ENCODE measurements at regions not wholly inside any gene's neighbourhood (a gene's known extent, or its start where the extent isn't known, plus 50 kb on each side); places are given as distances from the start of the nearest gene placed in this dataset.

- no peaks in the 10 kb centered on the region for H3K27me3 ChIP-seq (replicated peaks)
- no peak for DNase-seq
- H3K27ac ChIP-seq = no peak overlapping the region
- no peak overlapping the region for H3K4me3 ChIP-seq (ENCODE audit: low read depth, low read length)
- TF ChIP-seq, protein P1, sequence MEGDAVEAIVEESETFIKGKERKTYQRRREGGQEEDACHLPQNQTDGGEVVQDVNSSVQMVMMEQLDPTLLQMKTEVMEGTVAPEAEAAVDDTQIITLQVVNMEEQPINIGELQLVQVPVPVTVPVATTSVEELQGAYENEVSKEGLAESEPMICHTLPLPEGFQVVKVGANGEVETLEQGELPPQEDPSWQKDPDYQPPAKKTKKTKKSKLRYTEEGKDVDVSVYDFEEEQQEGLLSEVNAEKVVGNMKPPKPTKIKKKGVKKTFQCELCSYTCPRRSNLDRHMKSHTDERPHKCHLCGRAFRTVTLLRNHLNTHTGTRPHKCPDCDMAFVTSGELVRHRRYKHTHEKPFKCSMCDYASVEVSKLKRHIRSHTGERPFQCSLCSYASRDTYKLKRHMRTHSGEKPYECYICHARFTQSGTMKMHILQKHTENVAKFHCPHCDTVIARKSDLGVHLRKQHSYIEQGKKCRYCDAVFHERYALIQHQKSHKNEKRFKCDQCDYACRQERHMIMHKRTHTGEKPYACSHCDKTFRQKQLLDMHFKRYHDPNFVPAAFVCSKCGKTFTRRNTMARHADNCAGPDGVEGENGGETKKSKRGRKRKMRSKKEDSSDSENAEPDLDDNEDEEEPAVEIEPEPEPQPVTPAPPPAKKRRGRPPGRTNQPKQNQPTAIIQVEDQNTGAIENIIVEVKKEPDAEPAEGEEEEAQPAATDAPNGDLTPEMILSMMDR (IDR thresholded peaks at IDR 0.05; ENCODE audit: low read depth, low read length, missing control alignments) = no peak
- in situ Hi-C loops (cut with HindIII; ENCODE audit: low pct_ligation_motif_present, low sequenced_read_pairs) = no loop called here
- H3K36me3 ChIP-seq (replicated peaks) = no peaks in the 10 kb centered on the region
Observed at GRCh38 chr18:75121266-75121665, 87.7 kb downstream of the PTGR3 start.

- TF ChIP-seq, protein P1 (IDR thresholded peaks at IDR 0.05; ENCODE audit: low read depth, low read length, missing control alignments) = no peak
- no peak overlapping the region for H3K4me3 ChIP-seq (ENCODE audit: low read depth, low read length)
- no peaks in the 10 kb centered on the region for H3K36me3 ChIP-seq (replicated peaks)
- no peak overlapping the region for H3K27ac ChIP-seq
- H3K27me3 ChIP-seq (replicated peaks) = no peaks in the 10 kb centered on the region
- in situ Hi-C loops (cut with HindIII; ENCODE audit: low pct_ligation_motif_present, low sequenced_read_pairs) = no loop called here
- no peak for DNase-seq
Observed at GRCh38 chr18:75120521-75120920, 88.4 kb downstream of the PTGR3 start.

- H3K36me3 ChIP-seq (replicated peaks) = no peaks in the 10 kb centered on the region
- in situ Hi-C loops (cut with HindIII; ENCODE audit: low pct_ligation_motif_present, low sequenced_read_pairs) = no loop called here
- no peaks in the 10 kb centered on the region for H3K27me3 ChIP-seq (replicated peaks)
- H3K27ac ChIP-seq = no peak overlapping the region
- no peak overlapping the region for H3K4me3 ChIP-seq (ENCODE audit: low read depth, low read length)
- TF ChIP-seq, protein P1 (IDR thresholded peaks at IDR 0.05; ENCODE audit: low read depth, low read length, missing control alignments) = no peak
- no peak for DNase-seq
Observed at GRCh38 chr18:75116809-75117208, 92.1 kb downstream of the PTGR3 start.

DNA sequence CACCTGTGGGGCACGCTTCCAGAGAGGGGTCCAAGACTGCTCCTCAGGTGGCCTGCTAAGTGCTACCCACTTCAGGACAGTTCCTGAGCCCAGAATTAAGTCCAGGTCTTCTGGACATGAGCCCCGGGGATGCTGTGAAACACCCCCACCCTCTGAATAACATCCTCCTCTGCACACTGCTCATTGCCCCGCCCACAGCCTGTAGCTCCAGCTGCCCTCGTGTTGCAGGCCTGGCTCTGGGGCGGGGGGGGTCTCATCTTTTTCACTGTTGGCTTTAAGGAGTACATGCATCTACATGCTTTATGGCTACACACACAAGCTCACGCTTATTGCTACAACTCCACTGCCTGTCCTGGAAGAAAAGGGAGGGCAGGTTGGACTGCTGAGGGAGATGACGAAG is 92.8 kb downstream of the PTGR3 start:
- no peaks in the 10 kb centered on the region for H3K27me3 ChIP-seq (replicated peaks)
- H3K4me3 ChIP-seq (ENCODE audit: low read depth, low read length) = no peak overlapping the region
- no peaks in the 10 kb centered on the region for H3K36me3 ChIP-seq (replicated peaks)
- DNase-seq = no peak
- in situ Hi-C loops (cut with HindIII; ENCODE audit: low pct_ligation_motif_present, low sequenced_read_pairs) = no loop called here
- H3K27ac ChIP-seq = no peak overlapping the region
- TF ChIP-seq, protein P1 (IDR thresholded peaks at IDR 0.05; ENCODE audit: low read depth, low read length, missing control alignments) = no peak

GRCh38 chr18:75115514-75115913 is 93.4 kb downstream of the PTGR3 start:
- H3K27ac ChIP-seq = no peak overlapping the region
- TF ChIP-seq, protein P1 (IDR thresholded peaks at IDR 0.05; ENCODE audit: low read depth, low read length, missing control alignments) = no peak
- in situ Hi-C loops (cut with HindIII; ENCODE audit: low pct_ligation_motif_present, low sequenced_read_pairs) = no loop called here
- H3K4me3 ChIP-seq (ENCODE audit: low read depth, low read length) = no peak overlapping the region
- no peaks in the 10 kb centered on the region for H3K36me3 ChIP-seq (replicated peaks)
- H3K27me3 ChIP-seq (replicated peaks) = no peaks in the 10 kb centered on the region
- no peak for DNase-seq
